ENCODE measurements at regions not wholly inside any gene's neighbourhood (a gene's known extent, or its start where the extent isn't known, plus 50 kb on each side); places are given as distances from the start of the nearest gene placed in this dataset.

DNA sequence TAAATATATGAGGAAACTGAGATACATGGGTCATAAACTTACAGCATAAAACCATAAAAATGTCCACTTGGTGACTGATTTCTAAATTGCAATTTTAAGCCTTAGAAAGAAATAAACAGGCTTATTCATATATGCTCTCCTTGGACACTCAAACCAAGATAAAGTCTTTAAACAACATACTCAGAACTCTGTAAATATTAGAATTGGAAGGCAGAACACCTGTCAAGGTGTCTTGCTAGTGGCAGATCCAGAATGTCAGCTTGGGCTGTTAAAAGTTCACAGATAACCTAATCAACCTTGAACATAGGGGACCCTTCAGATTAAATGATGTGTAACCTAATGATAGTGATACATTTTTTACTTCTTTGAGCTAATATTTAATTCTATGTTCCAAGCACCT is 208.1 kb upstream of the ARSJ start:
- no peak for ATAC-seq (ENCODE audit: low read depth)
- CTCF ChIA-PET, result no interaction called here
- H3K4me2 ChIP-seq (replicated peaks; ENCODE audit: low read depth, low read length, poor library complexity, severe bottlenecking), result no peak overlapping the region
- Mint-ChIP-seq H3K27ac (no peak overlapping the region), H3K4me3 (no peak overlapping the region), H3K9me3 (ENCODE audit: insufficient read depth) (no peaks in the 10 kb centered on the region), H3K4me1 (no peaks in the 10 kb centered on the region), H3K27me3 (peaks cover 7% of the 10 kb centered on the region)
- H3K9ac ChIP-seq (ENCODE audit: low read length), result no peak overlapping the region
- no peak overlapping the region for H3K27ac ChIP-seq (ENCODE audit: low read length in 2 of 2)
- no peaks in the 10 kb centered on the region for H3K36me3 ChIP-seq (replicated peaks in 1 of 2; ENCODE audit: control extremely low read depth in 1 of 2, control insufficient read depth in 1 of 2, extremely low read depth in 1 of 2, insufficient read depth in 2 of 2, low read length in 1 of 2)
- H3K9me3 ChIP-seq (ENCODE audit: control extremely low read depth in 1 of 3, control insufficient read depth in 2 of 3, insufficient read depth in 1 of 3, low read length in 2 of 3), result peaks cover 0 to 7% (median 0%) of the 10 kb centered on the region in 3 donors
- no peaks in the 10 kb centered on the region for H4K20me1 ChIP-seq (ENCODE audit: control insufficient read depth, insufficient read depth, low read length, poor library complexity, severe bottlenecking)
- DNase-seq, result no peak
- intact Hi-C loops (cut with micrococcal nuclease), result no loop called here
- no peak overlapping the region for H3K4me3 ChIP-seq (ENCODE audit: control extremely low read depth in 1 of 5, extremely low read depth in 1 of 5, insufficient read depth in 1 of 5, low read depth in 2 of 5, low read length in 4 of 5)
- H2AFZ ChIP-seq (ENCODE audit: insufficient read depth, low read depth, low read length, poor library complexity, severe bottlenecking), result no peak overlapping the region
- POLR2A ChIA-PET, result no interaction called here
- H3K27me3 ChIP-seq (replicated peaks in 1 of 4; ENCODE audit: control extremely low read depth in 1 of 4, control insufficient read depth in 3 of 4, insufficient read depth in 4 of 4, low read length in 3 of 4), result no peaks in the 10 kb centered on the region
- TF ChIP-seq, protein P1, sequence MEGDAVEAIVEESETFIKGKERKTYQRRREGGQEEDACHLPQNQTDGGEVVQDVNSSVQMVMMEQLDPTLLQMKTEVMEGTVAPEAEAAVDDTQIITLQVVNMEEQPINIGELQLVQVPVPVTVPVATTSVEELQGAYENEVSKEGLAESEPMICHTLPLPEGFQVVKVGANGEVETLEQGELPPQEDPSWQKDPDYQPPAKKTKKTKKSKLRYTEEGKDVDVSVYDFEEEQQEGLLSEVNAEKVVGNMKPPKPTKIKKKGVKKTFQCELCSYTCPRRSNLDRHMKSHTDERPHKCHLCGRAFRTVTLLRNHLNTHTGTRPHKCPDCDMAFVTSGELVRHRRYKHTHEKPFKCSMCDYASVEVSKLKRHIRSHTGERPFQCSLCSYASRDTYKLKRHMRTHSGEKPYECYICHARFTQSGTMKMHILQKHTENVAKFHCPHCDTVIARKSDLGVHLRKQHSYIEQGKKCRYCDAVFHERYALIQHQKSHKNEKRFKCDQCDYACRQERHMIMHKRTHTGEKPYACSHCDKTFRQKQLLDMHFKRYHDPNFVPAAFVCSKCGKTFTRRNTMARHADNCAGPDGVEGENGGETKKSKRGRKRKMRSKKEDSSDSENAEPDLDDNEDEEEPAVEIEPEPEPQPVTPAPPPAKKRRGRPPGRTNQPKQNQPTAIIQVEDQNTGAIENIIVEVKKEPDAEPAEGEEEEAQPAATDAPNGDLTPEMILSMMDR (IDR thresholded peaks at IDR 0.05), result no peak
- no peaks in the 10 kb centered on the region for H3K79me2 ChIP-seq (ENCODE audit: control insufficient read depth, insufficient read depth, low read length)
- H3K4me1 ChIP-seq (ENCODE audit: control insufficient read depth in 2 of 2, insufficient read depth in 2 of 2, low read length in 2 of 2), result no peaks in the 10 kb centered on the region

DNA sequence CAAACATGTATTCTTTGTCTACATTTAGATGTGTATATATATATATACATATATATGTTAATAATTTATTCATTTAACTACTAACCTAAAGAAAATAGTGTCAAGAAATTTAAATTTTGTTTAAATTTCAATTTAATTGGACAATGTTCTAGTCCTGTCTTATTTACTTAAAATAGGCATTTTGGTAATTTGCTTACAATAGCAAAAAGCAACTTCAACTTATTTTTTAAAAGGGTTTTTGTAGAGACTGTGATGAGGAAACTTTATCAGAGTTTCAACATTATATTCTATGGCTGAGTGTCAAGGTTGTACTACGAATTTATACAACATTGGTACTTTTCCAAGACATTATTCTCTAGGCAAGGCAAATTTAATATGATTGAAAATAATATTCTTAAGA is 212.0 kb upstream of the ARSJ start:
- Histone ChIP-seq H3K4me1 (ENCODE audit: control insufficient read depth in 2 of 2, insufficient read depth in 2 of 2, low read length in 2 of 2) (no peaks in the 10 kb centered on the region), H3K79me2 (ENCODE audit: control insufficient read depth, insufficient read depth, low read length) (no peaks in the 10 kb centered on the region), H3K9me3 (ENCODE audit: control extremely low read depth in 1 of 3, control insufficient read depth in 2 of 3, insufficient read depth in 1 of 3, low read length in 2 of 3) (no peaks in the 10 kb centered on the region), H3K36me3 (replicated peaks in 1 of 2; ENCODE audit: control extremely low read depth in 1 of 2, control insufficient read depth in 1 of 2, extremely low read depth in 1 of 2, insufficient read depth in 2 of 2, low read length in 1 of 2) (no peaks in the 10 kb centered on the region), H3K4me2 (replicated peaks; ENCODE audit: low read depth, low read length, poor library complexity, severe bottlenecking) (no peak overlapping the region), H4K20me1 (ENCODE audit: control insufficient read depth, insufficient read depth, low read length, poor library complexity, severe bottlenecking) (no peaks in the 10 kb centered on the region), H3K9ac (ENCODE audit: low read length) (no peak overlapping the region), H3K27me3 (replicated peaks in 1 of 4; ENCODE audit: control extremely low read depth in 1 of 4, control insufficient read depth in 3 of 4, insufficient read depth in 4 of 4, low read length in 3 of 4) (no peaks in the 10 kb centered on the region), H3K4me3 (ENCODE audit: control extremely low read depth in 1 of 5, extremely low read depth in 1 of 5, insufficient read depth in 1 of 5, low read depth in 2 of 5, low read length in 4 of 5) (no peak overlapping the region), H3K27ac (ENCODE audit: low read length in 2 of 2) (no peak overlapping the region), H2AFZ (ENCODE audit: insufficient read depth, low read depth, low read length, poor library complexity, severe bottlenecking) (no peak overlapping the region)
- TF ChIP-seq, protein P1 (IDR thresholded peaks at IDR 0.05), result no peak
- no peak for TF ChIP-seq EZH2 (IDR thresholded peaks at IDR 0.05; ENCODE audit: borderline replicate concordance, insufficient read depth, low read depth, low read length, poor library complexity, severe bottlenecking)
- Mint-ChIP-seq H3K4me1 (no peaks in the 10 kb centered on the region), H3K27ac (no peak overlapping the region), H3K9me3 (ENCODE audit: insufficient read depth) (no peaks in the 10 kb centered on the region), H3K27me3 (peaks cover 3% of the 10 kb centered on the region), H3K4me3 (no peak overlapping the region)
- intact Hi-C loops (cut with micrococcal nuclease), result no loop called here
- CTCF ChIA-PET, result no interaction called here
- DNase-seq (no peak), ATAC-seq (ENCODE audit: low read depth) (no peak)
- POLR2A ChIA-PET, result no interaction called here
- no CpG with 5 or more reads among the region's 1 CpG for WGBS (ENCODE audit: insufficient coverage)
